ENCODE measurements at regions not wholly inside any gene's neighbourhood (a gene's known extent, or its start where the extent isn't known, plus 50 kb on each side); places are given as distances from the start of the nearest gene placed in this dataset.
"Not testable (repeated sequence)": the region's sequence is repeated elsewhere in the genome, so short reads cannot be mapped to it uniquely, and the experiment has no call there.

- Histone ChIP-seq H3K27me3 (ENCODE audit: control insufficient read depth in 2 of 2, insufficient read depth in 2 of 2, low read length in 2 of 2) (no peaks in the 10 kb centered on the region), H3K36me3 (ENCODE audit: control insufficient read depth in 2 of 2, insufficient read depth in 2 of 2, low read length in 2 of 2) (no peaks in the 10 kb centered on the region), H3K4me3 (ENCODE audit: low read length in 2 of 2) (no peak overlapping the region), H3K4me1 (ENCODE audit: control insufficient read depth in 2 of 2, insufficient read depth in 2 of 2, low read length in 2 of 2) (no peaks in the 10 kb centered on the region), H3K27ac (ENCODE audit: low read depth in 2 of 2, low read length in 2 of 2) (no peak overlapping the region), H3K9ac (ENCODE audit: low read depth in 1 of 2, low read length in 2 of 2) (no peak overlapping the region), H3K9me3 (ENCODE audit: control insufficient read depth in 2 of 2, low read length in 2 of 2) (no peaks in the 10 kb centered on the region)
These were observed 164.9 kb downstream of the C16orf95 start for GRCh38 chr16:87152221-87152755.

DNA sequence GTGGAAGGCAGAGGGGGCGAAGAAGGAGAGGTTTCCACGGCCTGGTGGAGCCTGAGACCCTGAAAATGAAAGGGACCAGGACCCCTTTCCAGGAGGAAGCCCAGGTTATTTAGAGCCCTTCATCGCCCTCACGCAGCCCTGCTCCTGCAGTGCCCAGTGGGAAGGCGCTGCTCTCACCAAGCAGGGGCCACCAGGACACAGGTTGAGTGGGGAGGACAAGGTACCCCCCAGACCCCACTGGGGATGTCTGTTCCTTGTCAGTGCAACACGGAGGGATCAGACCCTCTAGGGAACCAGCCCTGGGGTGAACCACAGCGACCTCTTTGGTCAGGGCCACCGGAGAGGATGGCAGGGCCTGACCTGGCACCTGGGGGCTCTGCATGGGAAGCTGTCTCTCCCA lies 163.9 kb downstream of the C16orf95 start:
- H3K4me3 ChIP-seq (ENCODE audit: low read length in 2 of 2): no peak overlapping the region
- H3K27ac ChIP-seq (ENCODE audit: low read depth in 2 of 2, low read length in 2 of 2): no peak overlapping the region
- no peaks in the 10 kb centered on the region for H3K9me3 ChIP-seq (ENCODE audit: control insufficient read depth in 2 of 2, low read length in 2 of 2)
- H3K4me1 ChIP-seq (ENCODE audit: control insufficient read depth in 2 of 2, insufficient read depth in 2 of 2, low read length in 2 of 2): no peaks in the 10 kb centered on the region
- H3K27me3 ChIP-seq (ENCODE audit: control insufficient read depth in 2 of 2, insufficient read depth in 2 of 2, low read length in 2 of 2): no peaks in the 10 kb centered on the region
- no peak overlapping the region for H3K9ac ChIP-seq (ENCODE audit: low read depth in 1 of 2, low read length in 2 of 2)
- H3K36me3 ChIP-seq (ENCODE audit: control insufficient read depth in 2 of 2, insufficient read depth in 2 of 2, low read length in 2 of 2): no peaks in the 10 kb centered on the region

DNA sequence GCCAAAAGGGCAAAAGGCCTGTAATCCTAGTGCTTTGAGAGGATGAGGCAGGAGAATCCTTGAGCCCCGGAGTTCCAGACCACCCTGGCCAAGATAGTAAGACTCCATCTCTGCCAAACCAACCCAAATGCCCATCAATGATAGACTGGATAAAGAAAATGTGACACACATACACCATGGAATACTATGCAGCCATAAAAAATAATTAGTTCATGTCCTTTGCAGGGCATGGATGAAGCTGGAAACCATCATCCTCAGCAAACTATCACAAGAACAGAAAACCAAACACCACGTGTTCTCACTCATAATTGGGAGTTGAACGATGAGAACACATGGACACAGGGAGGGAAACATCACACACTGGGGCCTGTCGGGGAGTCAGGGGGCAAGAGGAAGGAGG lies 161.9 kb downstream of the C16orf95 start:
- H3K9me3 ChIP-seq (ENCODE audit: control insufficient read depth in 2 of 2, low read length in 2 of 2); H3K27me3 ChIP-seq (ENCODE audit: control insufficient read depth in 2 of 2, insufficient read depth in 2 of 2, low read length in 2 of 2); H3K36me3 ChIP-seq (ENCODE audit: control insufficient read depth in 2 of 2, insufficient read depth in 2 of 2, low read length in 2 of 2); H3K4me1 ChIP-seq (ENCODE audit: control insufficient read depth in 2 of 2, insufficient read depth in 2 of 2, low read length in 2 of 2); H3K4me3 ChIP-seq (ENCODE audit: low read length in 2 of 2); H3K27ac ChIP-seq (ENCODE audit: low read depth in 2 of 2, low read length in 2 of 2); H3K9ac ChIP-seq (ENCODE audit: low read depth in 1 of 2, low read length in 2 of 2): not testable (repeated sequence)

GRCh38 chr16:87156195-87156594 lies 161.0 kb downstream of the C16orf95 start:
- H3K36me3 ChIP-seq (ENCODE audit: control insufficient read depth in 2 of 2, insufficient read depth in 2 of 2, low read length in 2 of 2): no peaks in the 10 kb centered on the region
- H3K27ac ChIP-seq (ENCODE audit: low read depth in 2 of 2, low read length in 2 of 2): no peak overlapping the region
- H3K9me3 ChIP-seq (ENCODE audit: control insufficient read depth in 2 of 2, low read length in 2 of 2): no peaks in the 10 kb centered on the region
- H3K4me3 ChIP-seq (ENCODE audit: low read length in 2 of 2): no peak overlapping the region
- H3K27me3 ChIP-seq (ENCODE audit: control insufficient read depth in 2 of 2, insufficient read depth in 2 of 2, low read length in 2 of 2): no peaks in the 10 kb centered on the region
- no peak overlapping the region for H3K9ac ChIP-seq (ENCODE audit: low read depth in 1 of 2, low read length in 2 of 2)
- H3K4me1 ChIP-seq (ENCODE audit: control insufficient read depth in 2 of 2, insufficient read depth in 2 of 2, low read length in 2 of 2): no peaks in the 10 kb centered on the region

- Histone ChIP-seq H3K27ac (ENCODE audit: low read depth in 2 of 2, low read length in 2 of 2) (no peak overlapping the region), H3K4me3 (ENCODE audit: low read length in 2 of 2) (no peak overlapping the region), H3K27me3 (ENCODE audit: control insufficient read depth in 2 of 2, insufficient read depth in 2 of 2, low read length in 2 of 2) (no peaks in the 10 kb centered on the region), H3K9me3 (ENCODE audit: control insufficient read depth in 2 of 2, low read length in 2 of 2) (no peaks in the 10 kb centered on the region), H3K9ac (ENCODE audit: low read depth in 1 of 2, low read length in 2 of 2) (no peak overlapping the region), H3K36me3 (ENCODE audit: control insufficient read depth in 2 of 2, insufficient read depth in 2 of 2, low read length in 2 of 2) (no peaks in the 10 kb centered on the region), H3K4me1 (ENCODE audit: control insufficient read depth in 2 of 2, insufficient read depth in 2 of 2, low read length in 2 of 2) (no peaks in the 10 kb centered on the region)
These were observed 157.0 kb downstream of the C16orf95 start for GRCh38 chr16:87160234-87160636.

GRCh38 chr16:87160701-87161337 lies 156.4 kb downstream of the C16orf95 start:
- Histone ChIP-seq H3K36me3 (ENCODE audit: control insufficient read depth in 2 of 2, insufficient read depth in 2 of 2, low read length in 2 of 2) (no peaks in the 10 kb centered on the region), H3K9me3 (ENCODE audit: control insufficient read depth in 2 of 2, low read length in 2 of 2) (no peaks in the 10 kb centered on the region), H3K4me3 (ENCODE audit: low read length in 2 of 2) (no peak overlapping the region), H3K4me1 (ENCODE audit: control insufficient read depth in 2 of 2, insufficient read depth in 2 of 2, low read length in 2 of 2) (no peaks in the 10 kb centered on the region), H3K27ac (ENCODE audit: low read depth in 2 of 2, low read length in 2 of 2) (no peak overlapping the region), H3K27me3 (ENCODE audit: control insufficient read depth in 2 of 2, insufficient read depth in 2 of 2, low read length in 2 of 2) (no peaks in the 10 kb centered on the region), H3K9ac (ENCODE audit: low read depth in 1 of 2, low read length in 2 of 2) (no peak overlapping the region)

- not testable (repeated sequence) for H3K9me3 ChIP-seq (ENCODE audit: control insufficient read depth in 2 of 2, low read length in 2 of 2); H3K36me3 ChIP-seq (ENCODE audit: control insufficient read depth in 2 of 2, insufficient read depth in 2 of 2, low read length in 2 of 2); H3K4me1 ChIP-seq (ENCODE audit: control insufficient read depth in 2 of 2, insufficient read depth in 2 of 2, low read length in 2 of 2); H3K27me3 ChIP-seq (ENCODE audit: control insufficient read depth in 2 of 2, insufficient read depth in 2 of 2, low read length in 2 of 2); H3K9ac ChIP-seq (ENCODE audit: low read depth in 1 of 2, low read length in 2 of 2); H3K4me3 ChIP-seq (ENCODE audit: low read length in 2 of 2); H3K27ac ChIP-seq (ENCODE audit: low read depth in 2 of 2, low read length in 2 of 2)
These were observed 155.8 kb downstream of the C16orf95 start for GRCh38 chr16:87161410-87161809.

- no peak overlapping the region for H3K9ac ChIP-seq (ENCODE audit: low read depth in 1 of 2, low read length in 2 of 2)
- H3K27me3 ChIP-seq (ENCODE audit: control insufficient read depth in 2 of 2, insufficient read depth in 2 of 2, low read length in 2 of 2): no peaks in the 10 kb centered on the region
- H3K9me3 ChIP-seq (ENCODE audit: control insufficient read depth in 2 of 2, low read length in 2 of 2): no peaks in the 10 kb centered on the region
- no peak overlapping the region for H3K4me3 ChIP-seq (ENCODE audit: low read length in 2 of 2)
- no peaks in the 10 kb centered on the region for H3K36me3 ChIP-seq (ENCODE audit: control insufficient read depth in 2 of 2, insufficient read depth in 2 of 2, low read length in 2 of 2)
- H3K4me1 ChIP-seq (ENCODE audit: control insufficient read depth in 2 of 2, insufficient read depth in 2 of 2, low read length in 2 of 2): no peaks in the 10 kb centered on the region
- H3K27ac ChIP-seq (ENCODE audit: low read depth in 2 of 2, low read length in 2 of 2): no peak overlapping the region
These were observed 155.1 kb downstream of the C16orf95 start for GRCh38 chr16:87161822-87162676.

- not testable (repeated sequence) for H3K27ac ChIP-seq (ENCODE audit: low read depth in 2 of 2, low read length in 2 of 2); H3K4me3 ChIP-seq (ENCODE audit: low read length in 2 of 2); H3K36me3 ChIP-seq (ENCODE audit: control insufficient read depth in 2 of 2, insufficient read depth in 2 of 2, low read length in 2 of 2); H3K4me1 ChIP-seq (ENCODE audit: control insufficient read depth in 2 of 2, insufficient read depth in 2 of 2, low read length in 2 of 2); H3K9me3 ChIP-seq (ENCODE audit: control insufficient read depth in 2 of 2, low read length in 2 of 2); H3K9ac ChIP-seq (ENCODE audit: low read depth in 1 of 2, low read length in 2 of 2); H3K27me3 ChIP-seq (ENCODE audit: control insufficient read depth in 2 of 2, insufficient read depth in 2 of 2, low read length in 2 of 2)
These were observed 154.4 kb downstream of the C16orf95 start for GRCh38 chr16:87162799-87163198.

DNA sequence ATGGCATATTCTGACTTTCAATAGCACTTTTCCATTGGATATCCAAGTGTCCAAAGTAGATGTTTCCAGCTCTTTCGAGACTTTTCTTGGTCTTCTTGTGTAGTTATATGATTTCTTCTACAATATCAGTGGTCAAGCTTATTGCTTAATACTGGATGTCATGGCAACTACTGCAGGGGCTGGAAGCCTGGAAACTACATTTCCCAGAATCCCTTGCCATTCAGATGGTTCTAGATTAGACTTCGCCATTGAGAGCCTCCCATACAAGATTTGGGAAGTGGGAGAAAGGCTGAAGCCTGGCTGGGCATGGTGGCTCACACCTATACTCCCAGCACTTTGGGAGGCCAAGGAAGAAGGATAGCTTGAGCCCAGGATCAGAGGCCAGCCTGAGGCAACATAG lies 153.6 kb downstream of the C16orf95 start:
- H3K4me3 ChIP-seq (ENCODE audit: low read length in 2 of 2): no peak overlapping the region
- H3K9me3 ChIP-seq (ENCODE audit: control insufficient read depth in 2 of 2, low read length in 2 of 2): no peaks in the 10 kb centered on the region
- no peaks in the 10 kb centered on the region for H3K27me3 ChIP-seq (ENCODE audit: control insufficient read depth in 2 of 2, insufficient read depth in 2 of 2, low read length in 2 of 2)
- H3K36me3 ChIP-seq (ENCODE audit: control insufficient read depth in 2 of 2, insufficient read depth in 2 of 2, low read length in 2 of 2): no peaks in the 10 kb centered on the region
- no peak overlapping the region for H3K9ac ChIP-seq (ENCODE audit: low read depth in 1 of 2, low read length in 2 of 2)
- no peak overlapping the region for H3K27ac ChIP-seq (ENCODE audit: low read depth in 2 of 2, low read length in 2 of 2)
- H3K4me1 ChIP-seq (ENCODE audit: control insufficient read depth in 2 of 2, insufficient read depth in 2 of 2, low read length in 2 of 2): no peaks in the 10 kb centered on the region
